GM19468 (cell line): ENCODE measurements at regions not wholly inside any gene's neighbourhood (a gene's known extent, or its start where the extent isn't known, plus 50 kb on each side); places are given as distances from the start of the nearest gene placed in this dataset.
"Not testable (repeated sequence)": the region's sequence is repeated elsewhere in the genome, so short reads cannot be mapped to it uniquely, and the experiment has no call there.

ENCODE experiments used
- ATAC-seq: cut with Tn5 transposase; IDR thresholded peaks from one replicate; pipeline ENCODE4 v1.9.1; 2021; ENCODE audit warnings: mild to moderate bottlenecking, moderate library complexity, moderate number of reproducible peaks; ENCODE audit not compliant: unreplicated experiment; ENCODE audit errors: extremely low read depth

- ATAC-seq: not testable (repeated sequence)
Measured at GRCh38 chr11:97076666-97077065, 686.9 kb downstream of the JRKL start.

- ATAC-seq: no peak
Measured at GRCh38 chr11:97078443-97078842, 688.6 kb downstream of the JRKL start.

DNA sequence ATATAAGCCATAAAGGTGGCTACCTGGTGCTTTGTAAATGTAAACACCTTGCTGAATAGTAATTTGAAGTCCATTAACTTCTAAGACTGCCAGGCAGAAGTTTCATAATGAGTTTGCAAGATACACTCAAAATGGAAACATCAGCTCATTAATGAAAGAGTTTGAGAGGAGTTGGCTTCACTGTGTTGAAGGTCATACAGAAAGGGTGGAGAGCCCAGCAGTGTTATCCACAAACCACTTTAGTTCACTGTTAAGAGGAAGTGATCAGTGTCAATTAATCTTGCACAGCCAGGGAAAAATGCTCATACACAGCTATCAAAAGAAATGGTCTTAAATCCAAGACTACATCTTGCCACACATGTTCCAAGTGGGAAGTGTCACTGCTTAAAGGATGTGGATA is 689.4 kb downstream of the JRKL start:
- ATAC-seq: no peak

- no peak for ATAC-seq
Measured at GRCh38 chr11:97087419-97087818, 697.6 kb downstream of the JRKL start.

DNA sequence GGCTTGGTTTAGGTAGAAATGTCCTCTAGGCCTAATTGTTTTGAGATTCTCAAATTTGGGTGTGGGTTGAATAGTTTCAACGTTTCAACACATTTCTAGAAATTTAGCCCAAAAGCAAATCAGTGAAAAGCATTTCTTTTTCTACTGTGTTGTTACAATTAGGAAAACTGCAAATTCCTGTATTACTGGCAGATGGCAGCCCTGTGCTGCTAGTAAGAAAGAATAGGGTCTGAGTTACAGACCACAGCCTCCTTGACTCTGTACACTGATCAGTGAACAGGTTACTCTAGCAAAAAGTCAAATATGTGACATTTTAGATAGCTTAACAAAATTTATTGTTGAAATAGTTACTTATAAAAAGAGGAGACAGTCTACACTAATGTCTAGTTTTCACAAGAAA is 703.0 kb downstream of the JRKL start:
- ATAC-seq: no peak

- not testable (repeated sequence) for ATAC-seq
Measured at GRCh38 chr11:97102180-97102579, 712.4 kb downstream of the JRKL start.

DNA sequence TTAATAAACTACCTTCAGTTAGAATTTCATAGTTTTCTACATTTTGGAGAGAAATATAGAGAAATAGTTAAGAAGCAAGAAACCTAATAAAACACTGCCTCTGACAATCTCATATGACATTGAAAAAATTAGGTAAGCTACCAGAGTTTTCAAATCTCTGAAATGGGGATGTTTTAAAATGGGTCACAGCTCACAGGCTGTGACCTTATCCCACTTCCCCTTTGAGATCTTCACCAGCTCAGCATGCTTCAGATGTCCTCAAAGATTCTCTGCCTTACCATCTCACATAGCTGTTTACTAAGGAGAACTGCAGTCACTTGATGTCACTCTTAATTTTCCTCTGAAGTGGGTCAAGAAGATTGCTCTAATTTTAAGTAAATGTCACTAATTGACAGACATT is 717.8 kb downstream of the JRKL start:
- no peak for ATAC-seq

GRCh38 chr11:97109078-97109477 is 719.3 kb downstream of the JRKL start:
- ATAC-seq: no peak

DNA sequence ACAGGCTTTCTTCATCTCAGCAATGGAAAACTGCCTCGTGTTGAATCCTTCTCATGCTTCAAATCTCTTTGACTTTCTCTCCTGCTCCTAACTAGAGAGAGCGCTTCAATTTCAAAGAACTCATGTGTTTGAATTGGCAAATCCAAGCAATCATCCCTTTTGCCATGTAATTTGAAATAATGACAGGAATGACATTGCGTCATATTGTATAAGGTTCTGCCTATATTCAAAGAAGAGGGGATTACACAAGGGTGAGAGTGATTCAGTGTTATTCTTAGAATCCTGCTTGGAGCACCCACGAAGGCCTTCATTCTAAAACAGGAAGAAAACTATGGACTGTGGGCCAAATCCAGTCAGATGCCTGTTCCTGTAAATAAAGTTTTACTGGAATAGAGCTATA is 720.6 kb downstream of the JRKL start:
- ATAC-seq: no peak

- ATAC-seq: no peak
Measured at GRCh38 chr11:97111559-97111958, 721.7 kb downstream of the JRKL start.

DNA sequence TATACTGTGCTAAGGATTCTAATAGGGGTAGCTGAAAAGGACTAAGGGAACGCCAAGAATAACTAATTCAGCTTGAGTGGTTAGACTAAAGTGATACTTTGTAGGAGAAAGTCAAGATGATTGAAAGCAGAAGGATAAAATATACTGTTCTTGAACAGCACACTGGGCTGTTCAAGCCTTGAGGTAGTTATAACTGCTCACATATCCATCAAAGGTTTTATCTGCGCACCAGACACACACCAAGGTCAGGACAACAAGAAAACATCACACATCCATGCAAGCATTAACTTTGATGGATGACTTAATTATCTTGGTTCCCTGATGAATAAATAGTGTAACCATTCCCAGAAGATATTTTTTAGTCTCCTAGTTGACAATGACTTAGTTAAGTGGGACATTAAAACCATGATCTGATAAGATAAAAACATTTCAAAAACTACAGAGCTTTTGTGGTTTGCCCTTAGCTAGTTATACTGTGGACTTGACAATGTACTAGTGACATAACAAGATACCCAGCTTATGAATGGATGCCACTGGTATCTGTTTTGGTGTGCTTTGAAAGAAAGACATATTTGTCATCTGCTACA is 728.9 kb downstream of the JRKL start:
- ATAC-seq: no peak

GRCh38 chr11:97123237-97123636 is 733.4 kb downstream of the JRKL start:
- ATAC-seq: no peak

GRCh38 chr11:97136067-97136466 is 746.3 kb downstream of the JRKL start:
- no peak for ATAC-seq

- no peak for ATAC-seq
Measured at GRCh38 chr11:97140885-97141494, 751.2 kb downstream of the JRKL start.

GRCh38 chr11:97143463-97143862 is 753.6 kb downstream of the JRKL start:
- ATAC-seq: no peak

- no peak for ATAC-seq
Measured at GRCh38 chr11:97149741-97150140, 759.9 kb downstream of the JRKL start.

- no peak for ATAC-seq
Measured at GRCh38 chr11:97157221-97157740, 767.5 kb downstream of the JRKL start.

DNA sequence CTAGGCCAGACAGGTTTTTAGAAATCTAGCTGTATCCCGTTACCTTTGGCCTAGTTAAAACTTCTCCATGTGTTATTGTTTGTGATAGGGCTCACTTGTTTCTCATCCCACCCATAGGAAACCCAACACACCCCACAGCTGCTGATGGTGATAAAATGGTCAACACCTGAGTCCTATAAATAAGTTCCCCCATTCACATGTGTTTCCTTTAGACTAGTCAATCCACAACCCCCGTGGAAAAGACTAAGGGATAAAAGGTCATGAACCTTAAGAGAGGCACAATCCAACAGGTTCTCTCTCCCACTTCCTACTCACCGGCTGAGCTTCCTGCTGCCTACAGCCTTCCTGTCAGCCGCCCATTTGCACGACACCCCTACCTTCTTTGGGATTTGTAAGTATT is 768.4 kb downstream of the JRKL start:
- ATAC-seq: no peak

- ATAC-seq: no peak
Measured at GRCh38 chr11:97163631-97164191, 773.9 kb downstream of the JRKL start.

DNA sequence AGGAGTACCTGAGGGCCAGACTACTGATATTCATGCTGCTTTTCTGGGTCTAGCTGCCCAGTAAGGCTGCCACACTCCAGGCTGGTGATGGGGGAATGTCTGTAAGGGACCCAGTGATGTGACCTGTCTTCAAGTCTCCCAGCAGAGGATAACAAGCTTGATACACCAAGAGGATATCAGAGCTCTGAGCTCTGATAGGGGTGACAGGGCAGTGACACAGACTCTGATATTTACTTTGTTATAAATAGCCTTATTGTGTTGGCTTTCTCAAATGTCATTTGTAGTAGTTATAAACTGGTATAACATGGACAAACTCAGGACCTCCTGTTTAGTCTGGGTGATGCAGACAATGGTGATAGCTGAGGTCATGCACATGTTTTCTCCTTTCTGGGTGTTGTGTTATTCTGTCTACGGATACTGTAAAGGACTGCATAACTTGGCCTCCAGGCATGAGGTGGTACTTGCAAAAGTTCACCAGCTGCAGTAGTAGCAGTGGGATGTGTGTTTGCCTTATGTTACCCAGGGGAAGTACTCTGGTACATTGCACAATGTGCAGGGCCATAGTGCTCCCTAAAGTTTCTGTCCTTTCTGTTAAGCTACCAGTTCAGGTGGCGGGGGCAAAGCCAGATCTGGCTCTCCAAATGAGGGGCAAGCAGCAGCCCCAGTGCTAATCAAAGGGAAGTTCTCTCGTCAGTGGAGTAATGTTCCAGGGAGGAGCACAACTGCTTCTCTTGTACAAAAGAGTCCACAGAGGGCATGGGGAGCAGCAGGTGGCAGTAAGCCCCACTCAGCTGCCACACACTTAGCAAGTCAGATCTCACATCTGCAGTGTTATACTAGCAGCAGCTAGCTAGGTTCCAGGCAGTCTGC is 812.2 kb downstream of the JRKL start:
- ATAC-seq: no peak
